H9 (cell line): ENCODE measurements at regions not wholly inside any gene's neighbourhood (a gene's known extent, or its start where the extent isn't known, plus 50 kb on each side); places are given as distances from the start of the nearest gene placed in this dataset.

Source experiments
- DNase-seq: peaks from one replicate; pipeline ENCODE4 v3.0.0-alpha.2; 2017
- H2AFZ ChIP-seq: one replicate; pipeline ENCODE4 v1.6.1; 2013; ENCODE audit warnings: mild to moderate bottlenecking, low read length, control low read depth, moderate library complexity
- H2AK5ac ChIP-seq: 2 replicates; pipeline ENCODE4 v1.6.1; 2013; ENCODE audit warnings: low read length, control low read depth, mixed read lengths; ENCODE audit not compliant: insufficient read length
- H2BK120ac ChIP-seq: one replicate; pipeline ENCODE4 v1.6.1; 2013; ENCODE audit warnings: low read depth, mild to moderate bottlenecking, low read length, control low read depth, inconsistent platforms; ENCODE audit not compliant: poor library complexity, severe bottlenecking
- H2BK12ac ChIP-seq: 2 replicates; pipeline ENCODE4 v1.6.1; 2013; ENCODE audit warnings: low read length, control low read depth, mixed read lengths, low read depth; ENCODE audit not compliant: insufficient read length
- H2BK15ac ChIP-seq: 2 replicates; pipeline ENCODE4 v1.6.1; 2013; ENCODE audit warnings: low read depth, low read length, control low read depth
- H2BK20ac ChIP-seq: one replicate; pipeline ENCODE4 v1.6.1; 2013; ENCODE audit warnings: low read depth, mild to moderate bottlenecking, low read length, control low read depth, inconsistent platforms; ENCODE audit not compliant: poor library complexity, severe bottlenecking
- H2BK5ac ChIP-seq: 2 replicates; pipeline ENCODE4 v1.6.1; 2013; ENCODE audit warnings: low read length, control low read depth, mixed read lengths; ENCODE audit not compliant: insufficient read length
- H3K14ac ChIP-seq: 2 replicates; pipeline ENCODE4 v1.6.1; 2013; ENCODE audit warnings: low read length, control low read depth; ENCODE audit not compliant: insufficient read depth
- H3K18ac ChIP-seq: 2 replicates; pipeline ENCODE4 v1.6.1; 2013; ENCODE audit warnings: low read depth, mild to moderate bottlenecking, mixed read lengths, low read length, control low read depth; ENCODE audit not compliant: insufficient read length
- H3K23ac ChIP-seq: 2 replicates; pipeline ENCODE4 v1.6.1; 2013; ENCODE audit warnings: low read length, control low read depth, mixed read lengths, low read depth; ENCODE audit not compliant: insufficient read length
- H3K23me2 ChIP-seq: 2 replicates; pipeline ENCODE4 v1.6.1; 2013; ENCODE audit warnings: low read depth, mild to moderate bottlenecking, mixed read lengths, low read length, control low read depth; ENCODE audit not compliant: insufficient read length, poor library complexity, severe bottlenecking
- H3K27ac ChIP-seq: 2 replicates; pipeline ENCODE4 v1.5.1; 2013; ENCODE audit warnings: low read length, control low read depth, mixed read lengths, low read depth; ENCODE audit not compliant: insufficient read length
- H3K27me3 ChIP-seq: 2 replicates; pipeline ENCODE4 v1.6.1; 2013; ENCODE audit warnings: low read length, control low read depth, inconsistent platforms; ENCODE audit not compliant: insufficient read depth
- H3K4ac ChIP-seq: 2 replicates; pipeline ENCODE4 v1.6.1; 2013; ENCODE audit warnings: low read depth, mild to moderate bottlenecking, control low read depth, inconsistent platforms, low read length, moderate library complexity
- H3K4me1 ChIP-seq: 2 replicates; pipeline ENCODE4 v1.6.1; 2013; ENCODE audit warnings: low read length, control low read depth, inconsistent platforms; ENCODE audit not compliant: insufficient read depth
- H3K4me2 ChIP-seq: 2 replicates; pipeline ENCODE4 v1.6.1; 2013; ENCODE audit warnings: low read length, control low read depth, mixed read lengths; ENCODE audit not compliant: insufficient read length, insufficient read depth
- H3K56ac ChIP-seq: 2 replicates; pipeline ENCODE4 v1.6.1; 2013; ENCODE audit warnings: low read depth, mild to moderate bottlenecking, mixed read lengths, low read length, control low read depth; ENCODE audit not compliant: insufficient read length
- H3K79me1 ChIP-seq: 2 replicates; pipeline ENCODE4 v1.6.1; 2013; ENCODE audit warnings: low read depth, mild to moderate bottlenecking, moderate library complexity, low read length, control low read depth, inconsistent platforms; ENCODE audit not compliant: insufficient read depth, poor library complexity, severe bottlenecking
- H3K79me2 ChIP-seq: 2 replicates; pipeline ENCODE4 v1.6.1; 2013; ENCODE audit warnings: low read length, control low read depth, inconsistent platforms; ENCODE audit not compliant: insufficient read depth
- H3K9ac ChIP-seq: 2 replicates; pipeline ENCODE4 v1.6.1; 2013; ENCODE audit warnings: low read length, control low read depth, mixed read lengths; ENCODE audit not compliant: insufficient read length; ENCODE audit errors: extremely low read depth
- H3K9me3 ChIP-seq: one replicate; pipeline ENCODE4 v1.6.1; 2013; ENCODE audit warnings: low read depth, low read length, inconsistent platforms; ENCODE audit not compliant: control insufficient read depth
- H3T11ph ChIP-seq: one replicate; pipeline ENCODE4 v1.6.1; 2013; ENCODE audit warnings: mild to moderate bottlenecking, low read length, control low read depth, inconsistent platforms
- H4K20me1 ChIP-seq: one replicate; pipeline ENCODE4 v1.6.1; 2013; ENCODE audit not compliant: control insufficient read depth, insufficient read length, insufficient read depth
- H4K5ac ChIP-seq: 2 replicates; pipeline ENCODE4 v1.6.1; 2013; ENCODE audit warnings: low read depth, mild to moderate bottlenecking, mixed read lengths, low read length, control low read depth; ENCODE audit not compliant: insufficient read length
- H4K8ac ChIP-seq: replicated peaks from 2 replicates; pipeline ENCODE4 v1.6.1; 2013; ENCODE audit warnings: low read length, control low read depth, mixed read lengths, low read depth; ENCODE audit not compliant: insufficient read length
- H4K91ac ChIP-seq: 2 replicates; pipeline ENCODE4 v1.6.1; 2013; ENCODE audit warnings: low read depth, mild to moderate bottlenecking, moderate library complexity, mixed read lengths, low read length, control low read depth; ENCODE audit not compliant: insufficient read length
- H3K27ac Mint-ChIP-seq, 3 experiments: 2 replicates in 2 of 3; 3 replicates in 1 of 3; pipeline ENCODE4 v1.8.0; 2020 to 2021; ENCODE audit warnings: mixed read lengths in 3 of 3, mild to moderate bottlenecking in 1 of 3, moderate library complexity in 1 of 3
- H3K27me3 Mint-ChIP-seq: 2 replicates; pipeline ENCODE4 v1.8.0; 2021; ENCODE audit warnings: low read depth, mild to moderate bottlenecking, moderate library complexity, mixed read lengths
- H3K36me3 Mint-ChIP-seq, 3 experiments: 2 replicates in 2 of 3; 3 replicates in 1 of 3; pipeline ENCODE4 v1.8.0; 2020 to 2021; ENCODE audit warnings: low read depth in 3 of 3, mixed read lengths in 3 of 3; ENCODE audit not compliant: insufficient read depth in 1 of 3
- H3K4me1 Mint-ChIP-seq, 2 experiments: 2 replicates each; pipeline ENCODE4 v1.8.0; 2020; ENCODE audit warnings: mixed read lengths in 2 of 2
- H3K4me3 Mint-ChIP-seq, 2 experiments: 2 replicates in 1 of 2; 3 replicates in 1 of 2; pipeline ENCODE4 v1.8.0; 2020 to 2021; ENCODE audit warnings: mild to moderate bottlenecking in 2 of 2, mixed read lengths in 2 of 2, moderate library complexity in 1 of 2
- H3K9me3 Mint-ChIP-seq, 2 experiments: 2 replicates in 1 of 2; 3 replicates in 1 of 2; pipeline ENCODE4 v1.8.0; 2020; ENCODE audit warnings: mild to moderate bottlenecking in 2 of 2, mixed read lengths in 2 of 2, moderate library complexity in 1 of 2
- CTCF ChIP-seq: fragments of 200-600 bp; sonication (generic); conservative IDR thresholded peaks from 3 replicates; pipeline ENCODE4 v1.8.0; 2021; ENCODE audit warnings: antibody characterized with exemption, mild to moderate bottlenecking
- WGBS: extraction: QIAGEN DNeasy Blood & Tissue Kit; methylation state at CpG from one replicate; pipeline ENCODE4 v1.1.7; 2013; ENCODE audit warnings: missing lambda C conversion rate, low lambda C conversion rate, mixed read lengths; ENCODE audit not compliant: insufficient read length; ENCODE audit errors: extremely low coverage; 5-methylcytosine and 5-hydroxymethylcytosine counted together

- Histone ChIP-seq H3K27me3 (no peaks in the 10 kb centered on the region), H3K23ac (no peak overlapping the region), H4K8ac (no peak overlapping the region), H3K79me2 (no peaks in the 10 kb centered on the region), H4K5ac (no peak overlapping the region), H3K14ac (no peak overlapping the region), H2BK15ac (no peak overlapping the region), H4K20me1 (no peaks in the 10 kb centered on the region), H2BK120ac (no peak overlapping the region), H3K18ac (no peak overlapping the region), H3K9me3 (no peaks in the 10 kb centered on the region), H3K9ac (no peak overlapping the region), H2BK5ac (no peak overlapping the region), H3K79me1 (no peaks in the 10 kb centered on the region), H2BK12ac (no peak overlapping the region), H4K91ac (no peak overlapping the region), H3T11ph (no peak overlapping the region), H3K56ac (no peak overlapping the region), H3K4me1 (no peaks in the 10 kb centered on the region), H3K27ac (no peak overlapping the region), H2AFZ (no peak overlapping the region), H3K4ac (no peak overlapping the region), H2BK20ac (no peak overlapping the region), H3K23me2 (no peaks in the 10 kb centered on the region), H3K4me2 (no peak overlapping the region), H2AK5ac (no peak overlapping the region)
- Mint-ChIP-seq H3K36me3 (no peaks in the 10 kb centered on the region), H3K9me3 (no peaks in the 10 kb centered on the region), H3K27ac (no peak overlapping the region), H3K27me3 (no peaks in the 10 kb centered on the region; the same call in 1 of the 2 replicates), H3K4me3 (no peak overlapping the region), H3K4me1 (peaks cover 3 to 9% of the 10 kb centered on the region in 2 experiments; a peak in 2 of 4 replicates)
- no CpG with 5 or more reads among the region's 8 CpGs for WGBS
- no peak for TF ChIP-seq CTCF
- no peak for DNase-seq
Measured at GRCh38 chr2:60333264-60333663, 220.2 kb downstream of the BCL11A start.
